HG02763 (cell line): ENCODE measurements at regions not wholly inside any gene's neighbourhood (a gene's known extent, or its start where the extent isn't known, plus 50 kb on each side); places are given as distances from the start of the nearest gene placed in this dataset.
"Not testable (repeated sequence)": the region's sequence is repeated elsewhere in the genome, so short reads cannot be mapped to it uniquely, and the experiment has no call there.

Source experiments
- ATAC-seq: cut with Tn5 transposase; IDR thresholded peaks from one replicate; pipeline ENCODE4 v1.9.1; 2021; ENCODE audit warnings: mild to moderate bottlenecking, moderate library complexity; ENCODE audit not compliant: unreplicated experiment

GRCh38 chr10:44724415-44725174 lies 186.5 kb upstream of the TMEM72 start:
- no peak for ATAC-seq

- ATAC-seq = peak; percentile 63
Measured at GRCh38 chr10:44725404-44725803, 185.7 kb upstream of the TMEM72 start.

- ATAC-seq = no peak
Measured at GRCh38 chr10:44731283-44731682, 179.9 kb upstream of the TMEM72 start.

GRCh38 chr10:44733501-44734488 lies 177.3 kb upstream of the TMEM72 start:
- ATAC-seq = no peak

- no peak for ATAC-seq
Measured at GRCh38 chr10:44742248-44742647, 168.9 kb upstream of the TMEM72 start.

GRCh38 chr10:44743535-44743934 lies 167.6 kb upstream of the TMEM72 start:
- ATAC-seq = no peak

- ATAC-seq = no peak
Measured at GRCh38 chr10:44745920-44746319, 165.2 kb upstream of the TMEM72 start.

GRCh38 chr10:44747593-44748172 lies 163.5 kb upstream of the TMEM72 start:
- no peak for ATAC-seq

- no peak for ATAC-seq
Measured at GRCh38 chr10:44749151-44749550, 162.0 kb upstream of the TMEM72 start.

GRCh38 chr10:44752451-44753441 lies 158.4 kb upstream of the TMEM72 start:
- ATAC-seq = no peak

GRCh38 chr10:44754355-44754754 lies 156.8 kb upstream of the TMEM72 start:
- ATAC-seq = not testable (repeated sequence)

- no peak for ATAC-seq
Measured at GRCh38 chr10:44755481-44755880, 155.7 kb upstream of the TMEM72 start.

GRCh38 chr10:44756216-44756615 lies 154.9 kb upstream of the TMEM72 start:
- ATAC-seq = no peak

- no peak for ATAC-seq
Measured at GRCh38 chr10:44757551-44758205, 153.5 kb upstream of the TMEM72 start.

GRCh38 chr10:44759122-44759521 lies 152.0 kb upstream of the TMEM72 start:
- ATAC-seq = no peak

GRCh38 chr10:44760513-44760912 lies 150.6 kb upstream of the TMEM72 start:
- ATAC-seq = no peak

GRCh38 chr10:44761076-44761475 lies 150.1 kb upstream of the TMEM72 start:
- ATAC-seq = no peak

GRCh38 chr10:44763331-44763730 lies 147.8 kb upstream of the TMEM72 start:
- no peak for ATAC-seq

GRCh38 chr10:44765299-44765698 lies 145.8 kb upstream of the TMEM72 start:
- ATAC-seq = no peak

GRCh38 chr10:44766631-44767030 lies 144.5 kb upstream of the TMEM72 start:
- ATAC-seq = no peak
